ENCODE measurements at regions not wholly inside any gene's neighbourhood (a gene's known extent, or its start where the extent isn't known, plus 50 kb on each side); places are given as distances from the start of the nearest gene placed in this dataset.

DNA sequence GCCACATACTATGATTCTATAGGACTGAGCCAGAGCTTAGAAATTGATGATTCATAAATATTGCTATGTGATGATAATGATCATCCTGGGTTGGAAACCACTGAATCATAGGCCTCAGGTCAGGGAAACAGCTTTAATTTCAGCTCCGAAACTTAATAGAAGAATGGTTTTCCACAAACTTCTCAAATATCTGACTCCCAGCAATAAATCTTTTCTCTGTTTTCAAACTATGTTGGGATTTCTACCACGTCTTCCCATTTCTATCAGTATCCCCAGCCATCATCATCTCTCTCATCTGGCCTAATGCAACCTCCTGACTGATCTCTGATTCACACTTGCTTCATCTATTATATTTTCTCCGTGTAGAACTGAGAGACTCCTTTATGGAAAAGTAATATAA is 521.8 kb upstream of the AGA start:
- intact Hi-C loops (cut with DNase I) = no loop called here
- ATAC-seq = no peak
- TF ChIP-seq CTCF (IDR thresholded peaks at IDR 0.05) = no peak
- no peak for TF ChIP-seq POLR2A (IDR thresholded peaks at IDR 0.05)
- no peaks in the 10 kb centered on the region for H3K36me3 ChIP-seq (replicated peaks in 1 of 2; ENCODE audit: insufficient read depth in 1 of 2, low read depth in 2 of 2)
- DNase-seq = no peak
- H3K9me3 ChIP-seq = no peaks in the 10 kb centered on the region
- H3K27me3 ChIP-seq = no peaks in the 10 kb centered on the region
- H3K4me1 ChIP-seq = no peaks in the 10 kb centered on the region
- no peak overlapping the region for H3K4me3 ChIP-seq
- WGBS, 2 donors = 63 to 73% methylated on average over 3 of the region's 3 CpGs
- no peak overlapping the region for H3K27ac ChIP-seq

DNA sequence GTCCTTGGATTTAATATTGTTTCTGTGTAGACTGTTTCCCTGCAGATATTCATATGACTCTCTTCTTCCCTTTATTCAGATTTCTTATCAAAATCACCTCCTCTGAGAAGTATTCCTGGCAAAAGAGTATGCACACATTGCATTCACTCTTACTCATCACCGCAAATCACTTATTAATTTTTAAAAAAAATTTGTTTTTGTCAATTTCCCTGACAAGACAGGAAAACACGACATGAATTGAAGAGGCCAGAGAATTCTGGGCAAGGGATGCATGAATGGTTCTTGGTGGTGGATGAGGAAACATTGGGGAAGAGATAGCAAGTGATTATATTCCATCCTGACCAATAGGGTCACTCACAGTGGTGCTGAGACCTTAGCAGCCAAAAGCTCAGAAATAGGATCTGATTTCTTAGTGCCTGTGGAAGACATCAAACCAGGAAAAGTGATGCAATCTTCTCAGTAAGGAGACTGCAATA is 522.5 kb upstream of the AGA start:
- H3K27ac ChIP-seq = no peak overlapping the region
- ATAC-seq (no peak), DNase-seq (no peak)
- H3K36me3 ChIP-seq (replicated peaks in 1 of 2; ENCODE audit: insufficient read depth in 1 of 2, low read depth in 2 of 2) = no peaks in the 10 kb centered on the region
- TF ChIP-seq POLR2A (IDR thresholded peaks at IDR 0.05) (no peak), CTCF (IDR thresholded peaks at IDR 0.05) (no peak)
- no peaks in the 10 kb centered on the region for H3K4me1 ChIP-seq
- H3K9me3 ChIP-seq = no peaks in the 10 kb centered on the region
- H3K27me3 ChIP-seq = no peaks in the 10 kb centered on the region
- WGBS, 2 donors = 38 to 46% methylated on average over 2 of the region's 2 CpGs
- intact Hi-C loops (cut with DNase I) = no loop called here
- H3K4me3 ChIP-seq = no peak overlapping the region

DNA sequence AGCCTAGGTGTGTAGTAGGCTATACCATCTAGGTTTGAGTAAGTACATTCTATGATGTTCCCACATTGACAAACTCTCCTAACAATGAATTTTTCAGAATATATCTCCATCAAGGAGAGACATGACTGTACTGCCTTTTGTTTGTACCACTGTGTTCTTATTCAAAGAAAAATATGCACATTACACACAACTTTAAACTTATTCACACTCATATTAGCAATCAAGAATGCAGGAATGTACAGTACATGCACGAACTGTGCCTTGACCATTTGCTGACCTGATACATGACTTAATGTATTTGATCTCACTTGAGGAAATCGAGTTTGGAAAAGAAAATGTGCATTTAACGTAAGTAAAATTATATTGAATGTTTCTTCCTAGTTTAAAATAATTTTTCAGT is 525.1 kb upstream of the AGA start:
- TF ChIP-seq POLR2A (IDR thresholded peaks at IDR 0.05) = no peak
- TF ChIP-seq CTCF (IDR thresholded peaks at IDR 0.05) = no peak
- H3K36me3 ChIP-seq (replicated peaks in 1 of 2; ENCODE audit: insufficient read depth in 1 of 2, low read depth in 2 of 2) = no peaks in the 10 kb centered on the region
- ATAC-seq = no peak
- no peaks in the 10 kb centered on the region for H3K9me3 ChIP-seq
- H3K27ac ChIP-seq = no peak overlapping the region
- no peaks in the 10 kb centered on the region for H3K27me3 ChIP-seq
- no peak overlapping the region for H3K4me3 ChIP-seq
- intact Hi-C loops (cut with DNase I) = no loop called here
- H3K4me1 ChIP-seq = no peaks in the 10 kb centered on the region
- WGBS, 2 donors = 52 to 53% methylated on average over 3 of the region's 3 CpGs
- no peak for DNase-seq

DNA sequence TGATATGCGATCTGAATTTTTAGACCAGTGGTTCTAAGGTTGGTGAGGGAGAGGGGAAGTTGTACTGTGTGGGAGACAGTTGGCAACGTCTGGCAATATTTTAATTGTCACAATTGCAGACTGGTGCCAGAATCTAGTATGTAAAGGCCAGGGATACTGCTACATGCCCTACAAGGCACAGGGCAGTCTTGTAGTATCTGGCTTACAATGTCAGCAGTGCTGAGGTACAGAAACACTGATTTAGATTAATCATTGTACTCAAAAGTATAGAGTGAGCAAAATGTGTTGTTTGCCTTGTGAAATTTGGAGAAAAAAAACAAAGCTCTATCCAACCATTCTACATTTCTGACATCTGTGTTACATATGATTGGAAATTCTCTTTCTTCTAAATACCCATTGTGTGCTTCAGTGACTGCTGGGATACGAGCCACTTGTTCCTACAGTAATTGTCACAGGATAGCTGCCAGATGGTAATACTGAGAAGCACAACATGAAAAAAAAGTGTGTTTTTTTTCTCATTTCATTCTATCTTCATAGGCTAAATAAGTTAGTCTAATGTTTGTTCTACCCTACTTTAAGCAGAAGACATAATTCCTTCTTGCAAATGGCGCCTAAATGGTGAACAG is 526.7 kb upstream of the AGA start:
- no peaks in the 10 kb centered on the region for H3K27me3 ChIP-seq
- H3K9me3 ChIP-seq = no peaks in the 10 kb centered on the region
- intact Hi-C loops (cut with DNase I) = no loop called here
- TF ChIP-seq CTCF (IDR thresholded peaks at IDR 0.05) (no peak), POLR2A (IDR thresholded peaks at IDR 0.05) (no peak)
- WGBS, 2 donors = 70 to 72% methylated on average over 4 of the region's 4 CpGs
- H3K4me3 ChIP-seq = no peak overlapping the region
- no peaks in the 10 kb centered on the region for H3K36me3 ChIP-seq (replicated peaks in 1 of 2; ENCODE audit: insufficient read depth in 1 of 2, low read depth in 2 of 2)
- DNase-seq = no peak
- ATAC-seq = no peak
- no peak overlapping the region for H3K27ac ChIP-seq
- no peaks in the 10 kb centered on the region for H3K4me1 ChIP-seq

DNA sequence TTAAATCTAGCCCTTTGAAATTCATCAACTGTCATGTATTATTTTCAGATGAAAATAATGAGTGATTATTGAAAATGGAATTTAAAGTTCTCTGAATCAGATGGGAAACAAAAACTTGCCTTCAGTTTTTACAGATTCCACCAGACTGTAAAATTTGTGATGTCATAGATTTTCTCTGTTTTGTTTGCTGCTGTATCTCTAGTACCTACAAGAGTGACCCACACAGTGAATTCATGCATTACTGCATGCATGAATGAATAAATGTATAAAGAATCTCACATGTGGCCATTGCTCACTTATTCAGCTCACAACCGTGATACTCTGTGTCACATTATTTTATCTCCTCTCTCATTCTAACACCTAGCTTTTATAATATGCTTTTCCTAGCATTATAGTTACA is 532.2 kb upstream of the AGA start:
- WGBS, 2 donors = 80 to 91% methylated on average over 1 of the region's 1 CpG
- intact Hi-C loops (cut with DNase I) = no loop called here

More for the DNA sequence above, 532.2 kb upstream of the AGA start:
- H3K27ac ChIP-seq = no peak overlapping the region
- no peaks in the 10 kb centered on the region for H3K9me3 ChIP-seq
- no peaks in the 10 kb centered on the region for H3K36me3 ChIP-seq (replicated peaks in 1 of 2; ENCODE audit: insufficient read depth in 1 of 2, low read depth in 2 of 2)
- H3K27me3 ChIP-seq = no peaks in the 10 kb centered on the region
- H3K4me3 ChIP-seq = no peak overlapping the region
- no peak for DNase-seq
- TF ChIP-seq CTCF (IDR thresholded peaks at IDR 0.05) (no peak), POLR2A (IDR thresholded peaks at IDR 0.05) (no peak)
- ATAC-seq = no peak
- no peaks in the 10 kb centered on the region for H3K4me1 ChIP-seq
